GM12872 (cell line): ENCODE measurements at regions not wholly inside any gene's neighbourhood (a gene's known extent, or its start where the extent isn't known, plus 50 kb on each side); places are given as distances from the start of the nearest gene placed in this dataset.
A peak's percentile ranks its signal among the peaks of the same experiment; 100 is the strongest.

Experiments
- CTCF ChIP-seq: IDR thresholded peaks from 3 replicates; pipeline ENCODE4 v1.5.1; 2011; ENCODE audit warnings: low read depth, mild to moderate bottlenecking, low read length, moderate library complexity; ENCODE audit not compliant: insufficient read depth

- TF ChIP-seq CTCF, result no peak
Measured at GRCh38 chr2:40546439-40547191, 94.7 kb upstream of the SLC8A1 start.

GRCh38 chr2:40548521-40548920 is 96.6 kb upstream of the SLC8A1 start:
- no peak for TF ChIP-seq CTCF

- no peak for TF ChIP-seq CTCF
Measured at GRCh38 chr2:40550085-40550484, 98.2 kb upstream of the SLC8A1 start.

- no peak for TF ChIP-seq CTCF
Measured at GRCh38 chr2:40551081-40551480, 99.2 kb upstream of the SLC8A1 start.

GRCh38 chr2:40554665-40555294 is 102.9 kb upstream of the SLC8A1 start:
- peak; percentile 84 for TF ChIP-seq CTCF

GRCh38 chr2:40556293-40556692 is 104.4 kb upstream of the SLC8A1 start:
- TF ChIP-seq CTCF, result no peak

- no peak for TF ChIP-seq CTCF
Measured at GRCh38 chr2:40556739-40557138, 104.8 kb upstream of the SLC8A1 start.
